Heart right ventricle (tissue), 16 donors: ENCODE measurements at regions not wholly inside any gene's neighbourhood (a gene's known extent, or its start where the extent isn't known, plus 50 kb on each side); places are given as distances from the start of the nearest gene placed in this dataset.
"Not testable (repeated sequence)": the region's sequence is repeated elsewhere in the genome, so short reads cannot be mapped to it uniquely, and the experiment has no call there.

Experiments
- ATAC-seq, 8 donors: fragments of 200-7000 bp; cut with Tn5 transposase; one replicate each; pipeline ENCODE4 v1.9.1; 2020; ENCODE audit warnings: mild to moderate bottlenecking in 8 of 8, moderate library complexity in 8 of 8, moderate number of reproducible peaks in 1 of 8
- DNase-seq, 2 donors: peaks; one replicate each; pipeline ENCODE4 v3.0.0-alpha.2; 2020
- H3K27ac ChIP-seq, 10 donors: fragments of 200-600 bp; sonication (generic) in 2 of 10; one replicate each; pipeline versions ENCODE4 v1.5.0 to v1.8.0; 2020 to 2022; ENCODE audit warnings: mild to moderate bottlenecking in 3 of 10
- H3K27me3 ChIP-seq, 7 donors: fragments of 200-600 bp; one replicate each; pipeline ENCODE4 v1.8.0; 2021 to 2022; ENCODE audit warnings: mild to moderate bottlenecking in 2 of 7
- H3K36me3 ChIP-seq, 9 donors: fragments of 200-600 bp; sonication (generic) in 1 of 9; one replicate each; pipeline versions ENCODE4 v1.5.0 to v1.8.0; 2020 to 2022; ENCODE audit warnings: mild to moderate bottlenecking in 2 of 9
- H3K4me1 ChIP-seq, 9 donors: fragments of 200-600 bp; sonication (generic) in 1 of 9; one replicate each; pipeline versions ENCODE4 v1.5.0 to v1.8.0; 2020 to 2022; ENCODE audit warnings: mild to moderate bottlenecking in 4 of 9
- H3K4me3 ChIP-seq, 10 donors: fragments of 200-600 bp; sonication (generic) in 2 of 10; one replicate each; pipeline versions ENCODE4 v1.5.0 to v1.8.0; 2020 to 2022; ENCODE audit warnings: mild to moderate bottlenecking in 7 of 10, moderate library complexity in 2 of 10
- H3K9me3 ChIP-seq, 11 donors: fragments of 200-600 bp in 10 of 11; sonication (generic) in 2 of 11; one replicate each; pipeline versions ENCODE4 v1.5.0 to v1.8.0; 2013 to 2022; ENCODE audit warnings: mild to moderate bottlenecking in 2 of 11, control low read depth in 1 of 11, moderate library complexity in 1 of 11
- WGBS, 2 donors: extraction: QIAGEN DNeasy Blood & Tissue Kit; methylation state at CpG; one replicate each; pipeline ENCODE4 v1.1.7; 2013; ENCODE audit warnings: inconsistent platforms in 1 of 2; 5-methylcytosine and 5-hydroxymethylcytosine counted together
- intact Hi-C, 10 donors: fragments of 100-400 bp; cut with DNase I; formaldehyde crosslinking; loops; one replicate each; pipeline versions ENCODE4 v1.11.1 to v1.14.2; 2022
- donor health status: Arrhythmogenic right ventricular cardiomyopathy.
- donor health status: ischemic (EF 13 %, LVEDD 7.1; RV severe dilation, severe dysfunction).
- donor health status: healthy with polysubstance abuse.
- donor health status: DM: no; HTN: yes; CAD: no.
- donor health status: DM: no; HTN: no; CAD: no.
- donor health status: ischemic (EF 25% LVEDD 6.9; RV normal size, moderate dysfunction).
- donor health status: ischemic (EF 25% LVEDD 5.7; RV mildly dilated, moderate dysfunction).
- donor health status: healthy.
- donor health status: DM: yes; HTN: yes; CAD: no.
- donor health status: Ischemic cardiomyopathy.
- donor health status: ischemic (EF 35%, LVEDD 5.7; RV mildly dilated, moderate dysfunction).
- donor health status: nonischemic (EF 11% LVEDD 7.7; RV severe dilation, severe dysfunction).
- donor health status: DM: yes; HTN: yes; CAD: no.
- donor health status: PGD.
- donor health status: ischemic (EF 29% LVEDD 5.4; RV normal size, mild dysfunction).
- donor health status: nonischemic (EF 23%, LVEDD 6.1; RV moderate dilation, normal function).

- H3K36me3 ChIP-seq, H3K9me3 ChIP-seq, DNase-seq, H3K27me3 ChIP-seq, H3K4me1 ChIP-seq, ATAC-seq, intact Hi-C loops, H3K4me3 ChIP-seq, H3K27ac ChIP-seq: not testable (repeated sequence)
- WGBS, 2 donors, result 79 to 88% methylated on average over 3 of the region's 5 CpGs
These were observed 3131.6 kb downstream of the TUBA3C start for GRCh38 chr13:16050055-16050454.

- H3K4me3 ChIP-seq, H3K4me1 ChIP-seq, H3K36me3 ChIP-seq, ATAC-seq, H3K27me3 ChIP-seq, DNase-seq, intact Hi-C loops, H3K27ac ChIP-seq: not testable (repeated sequence)
- H3K9me3 ChIP-seq, result peaks cover 0 to 82% (median 51%) of the 10 kb centered on the region in 11 donors
- 35 to 39% methylated on average over 5 of the region's 5 CpGs for WGBS, 2 donors
These were observed 3164.1 kb downstream of the TUBA3C start for GRCh38 chr13:16017494-16018009.

GRCh38 chr13:16008271-16008670 lies 3173.4 kb downstream of the TUBA3C start:
- ATAC-seq, H3K27ac ChIP-seq, intact Hi-C loops, H3K36me3 ChIP-seq, DNase-seq, H3K27me3 ChIP-seq, H3K4me3 ChIP-seq, H3K4me1 ChIP-seq: not testable (repeated sequence)
- 20 to 22% methylated on average over 2 of the region's 2 CpGs for WGBS, 2 donors
- H3K9me3 ChIP-seq, result peaks cover 2 to 64% (median 35%) of the 10 kb centered on the region in 11 donors
